Skeletal muscle satellite cell (primary cell): ENCODE measurements at regions not wholly inside any gene's neighbourhood (a gene's known extent, or its start where the extent isn't known, plus 50 kb on each side); places are given as distances from the start of the nearest gene placed in this dataset.

Experiments
- H3K27me3 ChIP-seq: 2 replicates; pipeline ENCODE4 v1.7.0; 2013; ENCODE audit warnings: low read length; ENCODE audit not compliant: control insufficient read depth, insufficient read depth
- H3K36me3 ChIP-seq: 2 replicates; pipeline ENCODE4 v1.7.0; 2013; ENCODE audit warnings: mild to moderate bottlenecking, control low read depth, low read length; ENCODE audit not compliant: insufficient read depth
- H3K4me1 ChIP-seq: 2 replicates; pipeline ENCODE4 v1.7.0; 2013; ENCODE audit warnings: low read length; ENCODE audit not compliant: control insufficient read depth, insufficient read depth
- H3K4me2 ChIP-seq: 2 replicates; pipeline ENCODE4 v1.7.0; 2013; ENCODE audit warnings: mild to moderate bottlenecking, low read length
- H3K4me3 ChIP-seq: 2 replicates; pipeline ENCODE4 v1.7.0; 2013; ENCODE audit warnings: low read length
- H3K9ac ChIP-seq: 2 replicates; pipeline ENCODE4 v1.7.0; 2013; ENCODE audit warnings: mild to moderate bottlenecking, low read depth, low read length, moderate library complexity
- H3K9me3 ChIP-seq: replicated peaks from 2 replicates; pipeline ENCODE4 v1.7.0; 2013; ENCODE audit warnings: mild to moderate bottlenecking, control low read depth, low read length

DNA sequence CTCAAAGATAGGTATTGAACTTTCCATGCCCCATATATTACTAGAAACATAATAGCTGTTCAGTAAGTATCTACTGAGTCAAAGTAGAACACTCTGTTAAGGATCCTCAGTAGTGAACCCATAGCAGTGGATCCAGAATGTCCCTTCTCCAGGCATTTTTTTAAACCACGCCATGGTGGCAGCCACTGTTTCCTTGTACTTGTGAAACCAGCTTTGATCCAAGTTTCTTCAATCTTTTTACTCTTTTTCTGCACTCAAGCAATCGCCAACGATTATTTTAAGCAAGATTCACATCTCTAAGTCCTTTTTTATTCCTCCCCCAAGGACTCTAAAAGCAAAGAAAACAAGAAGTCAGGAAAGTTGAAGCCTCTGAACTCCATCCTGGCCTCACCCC, 291.2 kb upstream of the SLC14A2 start:
- H3K4me3 ChIP-seq, result no peak overlapping the region
- H3K4me2 ChIP-seq, result no peak overlapping the region
- H3K27me3 ChIP-seq, result peaks cover 66% of the 10 kb centered on the region
- no peaks in the 10 kb centered on the region for H3K36me3 ChIP-seq
- H3K4me1 ChIP-seq, result peaks cover 9% of the 10 kb centered on the region
- no peak overlapping the region for H3K9ac ChIP-seq
- no peaks in the 10 kb centered on the region for H3K9me3 ChIP-seq

DNA sequence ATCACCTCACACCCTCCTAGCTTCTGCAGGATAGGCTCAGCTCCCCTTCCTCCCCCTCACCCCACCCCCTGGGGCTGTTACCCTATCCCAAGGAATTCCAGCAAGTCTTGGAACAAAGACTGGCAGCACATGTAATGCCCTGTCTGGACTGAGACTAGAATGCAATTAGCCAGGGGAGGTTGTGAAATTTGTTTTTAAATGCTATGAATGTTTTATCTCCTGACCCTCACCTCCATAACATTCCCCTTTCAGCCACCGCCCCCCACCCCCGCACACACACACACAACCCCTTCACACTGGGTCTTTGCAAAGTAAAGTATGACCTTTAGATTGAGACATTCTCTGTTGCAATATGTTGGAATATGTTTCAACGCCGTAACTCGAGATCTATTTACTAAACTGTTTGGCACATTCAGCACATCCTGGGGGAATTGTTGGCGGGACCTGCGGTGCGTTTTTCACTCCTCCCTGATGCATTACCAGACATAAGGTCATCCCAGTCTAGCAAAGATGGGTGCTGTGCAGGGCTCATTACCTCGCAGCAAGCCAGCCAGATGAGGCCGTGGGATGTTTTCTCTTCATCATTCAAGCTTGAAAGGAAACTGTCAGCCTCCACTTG, 290.7 kb upstream of the SLC14A2 start:
- H3K4me1 ChIP-seq, result peaks cover 9% of the 10 kb centered on the region
- no peaks in the 10 kb centered on the region for H3K36me3 ChIP-seq
- no peak overlapping the region for H3K4me3 ChIP-seq
- H3K9me3 ChIP-seq, result no peaks in the 10 kb centered on the region
- H3K27me3 ChIP-seq, result peaks cover 68% of the 10 kb centered on the region
- H3K9ac ChIP-seq, result no peak overlapping the region
- H3K4me2 ChIP-seq, result peak overlapping the region; percentile 27

DNA sequence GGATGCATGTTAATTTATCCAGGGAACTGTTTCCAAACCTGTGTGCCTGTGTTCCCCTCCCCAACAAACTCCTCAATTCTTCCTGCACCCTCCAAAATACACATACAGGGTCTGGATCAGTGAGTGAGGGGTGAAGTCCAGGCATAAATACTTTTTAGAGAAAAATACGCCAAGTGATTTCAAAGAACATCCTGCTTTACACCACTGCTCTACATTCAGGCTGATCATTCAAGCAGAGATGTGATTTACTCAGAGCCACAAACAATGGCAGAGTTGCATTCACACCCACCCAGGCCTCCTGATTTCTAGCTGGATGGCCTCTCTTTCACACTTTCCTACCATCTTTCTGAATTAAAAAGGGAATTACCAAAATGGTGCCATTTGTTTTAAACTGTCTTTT, 289.5 kb upstream of the SLC14A2 start:
- peaks cover 9% of the 10 kb centered on the region for H3K4me1 ChIP-seq
- H3K4me2 ChIP-seq, result no peak overlapping the region
- H3K27me3 ChIP-seq, result peaks cover 67% of the 10 kb centered on the region
- H3K36me3 ChIP-seq, result no peaks in the 10 kb centered on the region
- no peaks in the 10 kb centered on the region for H3K9me3 ChIP-seq
- no peak overlapping the region for H3K4me3 ChIP-seq
- no peak overlapping the region for H3K9ac ChIP-seq

DNA sequence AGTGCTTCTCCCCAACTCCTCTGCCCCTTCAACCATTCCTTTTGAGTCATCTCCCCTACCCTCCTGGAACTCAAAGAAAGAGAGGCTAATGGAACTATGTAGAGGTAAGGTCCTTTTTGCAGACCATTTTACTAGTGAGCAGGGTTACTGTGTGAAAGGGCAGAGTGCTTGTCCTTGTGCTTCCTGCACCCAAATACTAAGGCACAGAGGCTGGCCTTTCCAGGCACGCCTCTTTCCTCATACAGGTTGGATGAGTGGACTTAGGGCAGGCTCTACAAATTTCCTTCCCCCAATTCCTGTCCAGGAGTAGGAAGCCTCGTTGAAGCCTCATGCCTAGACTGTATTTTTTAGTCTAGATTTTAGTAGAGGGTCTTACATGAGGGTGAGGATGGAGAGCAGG, 288.8 kb upstream of the SLC14A2 start:
- peaks cover 9% of the 10 kb centered on the region for H3K4me1 ChIP-seq

DNA sequence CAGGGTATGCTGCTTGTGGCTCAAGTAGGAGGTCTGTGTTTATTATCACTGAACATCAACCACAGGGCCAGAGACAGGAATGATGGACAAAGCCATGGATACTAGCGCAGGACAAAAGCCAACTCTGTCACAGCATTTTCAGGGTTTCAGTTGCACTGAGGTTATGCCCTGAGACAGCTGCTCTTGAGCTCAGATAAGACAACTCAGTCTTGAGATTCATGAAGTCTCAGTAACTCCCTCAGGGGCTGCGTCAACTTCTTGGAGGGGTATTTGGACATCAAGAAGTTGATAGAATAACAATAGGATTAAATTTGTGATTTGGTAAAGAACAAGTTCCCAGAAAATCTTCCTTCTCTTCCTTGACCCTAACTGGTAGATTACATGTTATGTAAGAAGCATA, 287.0 kb upstream of the SLC14A2 start:
- peaks cover 50% of the 10 kb centered on the region for H3K27me3 ChIP-seq
- H3K4me2 ChIP-seq, result no peak overlapping the region
- H3K4me1 ChIP-seq, result peaks cover 9% of the 10 kb centered on the region
- no peaks in the 10 kb centered on the region for H3K36me3 ChIP-seq
- H3K4me3 ChIP-seq, result no peak overlapping the region
- H3K9me3 ChIP-seq, result no peaks in the 10 kb centered on the region
- H3K9ac ChIP-seq, result no peak overlapping the region

More for the DNA sequence above, 288.8 kb upstream of the SLC14A2 start:
- Histone ChIP-seq H3K27me3 (peaks cover 60% of the 10 kb centered on the region), H3K9me3 (no peaks in the 10 kb centered on the region), H3K9ac (no peak overlapping the region), H3K36me3 (no peaks in the 10 kb centered on the region), H3K4me3 (no peak overlapping the region), H3K4me2 (no peak overlapping the region)

GRCh38 chr18:45328811-45329210, 286.5 kb upstream of the SLC14A2 start:
- Histone ChIP-seq H3K4me2 (no peak overlapping the region), H3K36me3 (no peaks in the 10 kb centered on the region), H3K27me3 (peaks cover 48% of the 10 kb centered on the region), H3K4me3 (no peak overlapping the region), H3K9me3 (no peaks in the 10 kb centered on the region), H3K9ac (no peak overlapping the region), H3K4me1 (peaks cover 9% of the 10 kb centered on the region)

DNA sequence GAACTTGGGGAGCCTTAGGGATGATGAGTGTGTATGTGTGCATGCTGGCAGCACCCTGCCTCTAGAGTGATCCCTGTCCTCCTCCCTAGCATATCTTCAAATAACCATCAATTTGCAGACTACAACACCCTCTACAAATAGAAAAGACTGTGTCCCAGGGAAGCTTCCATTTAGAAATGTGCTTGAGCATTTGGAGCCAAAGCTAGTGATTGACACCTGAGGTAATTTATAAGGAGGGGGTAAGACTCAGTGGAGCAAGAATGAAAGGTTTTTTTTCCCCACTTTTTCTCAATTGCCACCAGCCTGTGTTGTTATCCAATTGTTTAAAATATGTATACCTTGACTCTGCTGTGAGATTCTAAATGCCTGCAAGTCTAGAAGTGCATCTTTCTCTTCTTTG, 286.0 kb upstream of the SLC14A2 start:
- Histone ChIP-seq H3K27me3 (peaks cover 53% of the 10 kb centered on the region), H3K9me3 (no peaks in the 10 kb centered on the region), H3K4me1 (peaks cover 7% of the 10 kb centered on the region), H3K4me3 (no peak overlapping the region), H3K9ac (no peak overlapping the region), H3K36me3 (no peaks in the 10 kb centered on the region), H3K4me2 (no peak overlapping the region)

- H3K9me3 ChIP-seq, result no peaks in the 10 kb centered on the region
- no peaks in the 10 kb centered on the region for H3K36me3 ChIP-seq
- peaks cover 53% of the 10 kb centered on the region for H3K27me3 ChIP-seq
- H3K9ac ChIP-seq, result no peak overlapping the region
- no peak overlapping the region for H3K4me3 ChIP-seq
- H3K4me2 ChIP-seq, result no peak overlapping the region
- H3K4me1 ChIP-seq, result no peaks in the 10 kb centered on the region
Measured at GRCh38 chr18:45330170-45330594, 285.1 kb upstream of the SLC14A2 start.

DNA sequence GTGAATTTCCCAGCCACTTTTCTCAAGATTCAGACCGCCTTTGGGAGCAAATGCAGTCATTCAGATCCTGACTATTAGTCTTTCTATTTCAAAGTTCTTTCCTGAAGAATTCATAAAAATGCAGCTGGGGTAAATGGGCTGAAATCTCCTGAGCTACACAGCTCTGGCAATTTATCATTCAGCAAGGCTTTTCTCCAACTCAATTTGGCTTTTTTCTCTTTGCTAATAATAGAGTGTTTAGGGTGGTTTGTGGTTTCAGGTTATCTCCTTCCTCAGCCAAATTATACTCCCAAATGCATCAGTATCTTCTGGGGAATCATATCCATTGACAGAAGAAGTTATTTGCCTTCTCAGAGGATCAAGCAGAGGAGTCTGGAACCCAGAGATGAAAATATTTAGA, 282.4 kb upstream of the SLC14A2 start:
- Histone ChIP-seq H3K27me3 (peaks cover 52% of the 10 kb centered on the region), H3K36me3 (no peaks in the 10 kb centered on the region), H3K9ac (no peak overlapping the region), H3K4me3 (no peak overlapping the region), H3K4me1 (no peaks in the 10 kb centered on the region), H3K9me3 (no peaks in the 10 kb centered on the region), H3K4me2 (no peak overlapping the region)

DNA sequence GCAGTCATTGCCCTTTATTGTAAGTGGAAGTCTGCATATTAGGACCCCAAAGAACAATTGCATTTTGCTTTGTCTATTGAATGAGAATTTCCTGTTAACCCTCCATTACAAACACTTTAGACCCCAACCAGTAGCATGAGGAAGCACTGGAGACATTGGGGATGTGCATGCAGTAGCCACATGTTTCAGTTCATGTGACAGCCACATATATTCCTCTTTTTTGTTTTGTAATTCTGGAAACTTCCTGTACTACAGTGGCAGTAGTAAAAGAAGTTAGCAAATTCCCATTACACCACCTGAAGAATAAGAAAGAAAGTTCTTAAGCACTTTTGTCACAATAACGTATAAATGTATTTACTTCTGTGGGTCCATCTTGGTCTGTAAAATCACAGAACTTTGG, 281.1 kb upstream of the SLC14A2 start:
- no peaks in the 10 kb centered on the region for H3K4me1 ChIP-seq
- H3K36me3 ChIP-seq, result no peaks in the 10 kb centered on the region
- H3K9me3 ChIP-seq, result no peaks in the 10 kb centered on the region
- H3K4me3 ChIP-seq, result no peak overlapping the region
- no peak overlapping the region for H3K4me2 ChIP-seq
- H3K27me3 ChIP-seq, result peaks cover 42% of the 10 kb centered on the region
- H3K9ac ChIP-seq, result no peak overlapping the region

DNA sequence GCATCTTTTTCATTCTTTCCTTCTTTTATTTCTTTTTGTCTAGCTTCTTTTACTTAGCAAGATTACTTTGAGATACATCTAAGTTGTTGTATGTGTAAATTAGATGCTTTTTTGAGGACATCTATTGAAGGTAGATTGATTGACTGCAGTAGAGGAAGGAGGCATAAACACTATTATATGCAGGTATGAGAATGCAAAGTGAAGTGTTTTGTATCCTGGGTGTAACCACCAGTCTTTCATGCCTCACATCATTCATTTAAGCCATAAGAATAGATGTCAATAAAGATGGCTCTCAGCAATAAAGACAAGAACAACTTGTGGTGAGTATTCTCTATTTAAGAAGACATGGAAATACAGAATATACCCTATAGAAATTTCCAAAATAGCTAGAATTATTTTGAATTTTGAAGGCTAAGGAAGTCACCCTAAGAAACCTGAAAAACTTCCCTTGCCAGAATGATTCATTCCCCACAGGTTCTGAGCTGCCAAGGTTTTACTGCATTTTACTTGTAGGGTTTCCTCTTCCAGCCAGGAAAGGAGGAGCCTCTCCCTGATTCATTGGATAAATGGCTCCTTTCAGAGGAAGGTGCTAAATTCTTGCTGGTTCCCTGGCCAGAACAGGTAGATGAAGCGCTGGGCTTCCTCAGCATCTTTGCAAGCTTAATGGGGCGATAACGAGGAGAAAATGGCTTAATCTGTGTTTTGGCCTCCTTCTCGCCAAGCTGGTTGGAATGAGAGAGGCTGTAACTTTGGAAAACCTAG, 279.8 kb upstream of the SLC14A2 start:
- no peaks in the 10 kb centered on the region for H3K9me3 ChIP-seq
- H3K4me3 ChIP-seq, result no peak overlapping the region
- H3K27me3 ChIP-seq, result peaks cover 30% of the 10 kb centered on the region
- no peak overlapping the region for H3K4me2 ChIP-seq
- no peaks in the 10 kb centered on the region for H3K4me1 ChIP-seq
- H3K9ac ChIP-seq, result no peak overlapping the region
- no peaks in the 10 kb centered on the region for H3K36me3 ChIP-seq

DNA sequence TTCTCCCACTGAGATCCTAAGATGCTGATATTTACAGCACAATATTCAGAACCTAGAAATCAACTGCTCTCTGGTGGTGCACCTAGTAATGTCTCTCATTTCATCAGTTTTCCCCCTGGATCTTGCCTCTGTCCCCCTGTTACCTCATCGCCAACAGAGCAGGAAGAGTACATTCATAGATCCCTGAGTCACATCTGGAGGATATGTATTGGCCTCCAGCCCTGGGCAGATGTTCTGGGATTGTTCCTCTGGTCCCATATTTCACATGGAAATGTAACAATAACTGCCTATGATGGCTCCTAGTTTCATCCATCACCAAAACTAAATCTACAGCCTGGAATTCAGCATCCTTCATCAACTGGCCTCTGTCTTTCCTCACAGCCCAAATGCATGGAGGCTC, 278.8 kb upstream of the SLC14A2 start:
- Histone ChIP-seq H3K27me3 (peaks cover 28% of the 10 kb centered on the region), H3K4me3 (no peak overlapping the region), H3K4me2 (no peak overlapping the region), H3K9me3 (no peaks in the 10 kb centered on the region), H3K4me1 (no peaks in the 10 kb centered on the region), H3K9ac (no peak overlapping the region), H3K36me3 (no peaks in the 10 kb centered on the region)
